HFFc6 (cell line): ENCODE measurements at regions not wholly inside any gene's neighbourhood (a gene's known extent, or its start where the extent isn't known, plus 50 kb on each side); places are given as distances from the start of the nearest gene placed in this dataset.
"Not testable (repeated sequence)": the region's sequence is repeated elsewhere in the genome, so short reads cannot be mapped to it uniquely, and the experiment has no call there.

Experiments
- DNase-seq: peaks from one replicate; pipeline ENCODE4 v3.0.0-alpha.2; 2018
- H3K27ac Mint-ChIP-seq: 2 replicates; pipeline ENCODE4 v1.8.0; 2020; ENCODE audit warnings: mild to moderate bottlenecking, mixed read lengths
- H3K27me3 Mint-ChIP-seq: 2 replicates; pipeline ENCODE4 v1.8.0; 2021; ENCODE audit warnings: mild to moderate bottlenecking, moderate library complexity, mixed read lengths; ENCODE audit not compliant: insufficient read depth
- H3K36me3 Mint-ChIP-seq: 2 replicates; pipeline ENCODE4 v1.8.0; 2021; ENCODE audit warnings: low read depth, mixed read lengths
- H3K4me1 Mint-ChIP-seq: 2 replicates; pipeline ENCODE4 v1.8.0; 2020; ENCODE audit warnings: low read depth, mixed read lengths
- H3K4me3 Mint-ChIP-seq: 2 replicates; pipeline ENCODE4 v1.8.0; 2020; ENCODE audit warnings: mild to moderate bottlenecking, moderate library complexity, mixed read lengths
- H3K9me3 Mint-ChIP-seq: 2 replicates; pipeline ENCODE4 v1.8.0; 2020; ENCODE audit warnings: mild to moderate bottlenecking, mixed read lengths
- TF ChIP-seq, protein P1 (sequence below): fragments of 200-600 bp; sonication (generic); IDR thresholded peaks from 2 replicates; pipeline ENCODE4 v1.5.0; 2021; ENCODE audit warnings: antibody characterized with exemption, mild to moderate bottlenecking

DNA sequence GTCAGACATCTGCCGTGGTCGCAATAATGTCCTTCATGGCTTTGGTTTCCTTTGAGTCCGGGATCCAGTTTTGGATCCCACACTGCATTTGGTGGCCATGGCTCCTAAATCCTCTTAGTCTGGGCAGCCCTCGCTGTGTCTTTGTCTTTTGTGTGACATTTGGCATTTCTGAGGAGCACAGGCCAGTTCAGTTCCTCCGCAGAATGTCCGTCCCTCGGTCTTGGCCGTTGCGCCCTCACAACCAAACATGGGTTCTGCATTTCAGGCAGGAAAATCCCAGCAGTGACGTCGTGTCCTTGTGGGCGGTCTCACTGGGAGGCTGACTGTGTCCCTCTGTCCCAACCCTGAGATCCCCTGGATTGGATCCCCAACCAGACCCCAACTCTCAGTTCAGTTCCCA, 172.9 kb upstream of the PPP1R26 start:
- Mint-ChIP-seq H3K27me3 (peaks cover 3% of the 10 kb centered on the region; the same call in 1 of the 2 replicates), H3K9me3 (peaks cover 39% of the 10 kb centered on the region), H3K36me3 (peaks cover 8% of the 10 kb centered on the region; the same call in 1 of the 2 replicates), H3K4me1 (no peaks in the 10 kb centered on the region), H3K27ac (no peak overlapping the region), H3K4me3 (no peak overlapping the region)
- TF ChIP-seq, protein P1, sequence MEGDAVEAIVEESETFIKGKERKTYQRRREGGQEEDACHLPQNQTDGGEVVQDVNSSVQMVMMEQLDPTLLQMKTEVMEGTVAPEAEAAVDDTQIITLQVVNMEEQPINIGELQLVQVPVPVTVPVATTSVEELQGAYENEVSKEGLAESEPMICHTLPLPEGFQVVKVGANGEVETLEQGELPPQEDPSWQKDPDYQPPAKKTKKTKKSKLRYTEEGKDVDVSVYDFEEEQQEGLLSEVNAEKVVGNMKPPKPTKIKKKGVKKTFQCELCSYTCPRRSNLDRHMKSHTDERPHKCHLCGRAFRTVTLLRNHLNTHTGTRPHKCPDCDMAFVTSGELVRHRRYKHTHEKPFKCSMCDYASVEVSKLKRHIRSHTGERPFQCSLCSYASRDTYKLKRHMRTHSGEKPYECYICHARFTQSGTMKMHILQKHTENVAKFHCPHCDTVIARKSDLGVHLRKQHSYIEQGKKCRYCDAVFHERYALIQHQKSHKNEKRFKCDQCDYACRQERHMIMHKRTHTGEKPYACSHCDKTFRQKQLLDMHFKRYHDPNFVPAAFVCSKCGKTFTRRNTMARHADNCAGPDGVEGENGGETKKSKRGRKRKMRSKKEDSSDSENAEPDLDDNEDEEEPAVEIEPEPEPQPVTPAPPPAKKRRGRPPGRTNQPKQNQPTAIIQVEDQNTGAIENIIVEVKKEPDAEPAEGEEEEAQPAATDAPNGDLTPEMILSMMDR = no peak
- DNase-seq = no peak

DNA sequence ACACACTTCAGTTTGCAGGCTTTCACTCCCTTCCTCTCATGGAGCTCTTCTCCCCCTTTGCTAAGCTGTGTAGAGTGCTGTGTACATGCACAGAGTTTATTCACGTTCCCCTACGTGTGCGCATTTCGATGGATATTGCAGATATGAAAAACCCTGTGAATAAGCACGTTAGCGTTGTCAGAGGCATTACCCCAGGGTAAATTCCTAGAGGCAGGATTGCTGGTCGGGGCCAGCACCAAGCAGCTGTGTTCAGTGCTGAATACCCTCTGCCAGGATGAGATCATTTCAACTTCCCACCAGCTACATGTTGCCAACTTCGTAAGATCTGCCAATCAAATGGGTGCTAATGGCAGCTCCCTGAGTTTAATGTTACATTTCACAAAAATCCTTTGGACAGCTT, 172.3 kb upstream of the PPP1R26 start:
- Mint-ChIP-seq H3K4me3 (no peak overlapping the region), H3K27me3 (peaks cover 3% of the 10 kb centered on the region; the same call in 1 of the 2 replicates), H3K27ac (no peak overlapping the region), H3K4me1 (no peaks in the 10 kb centered on the region), H3K36me3 (peaks cover 8% of the 10 kb centered on the region; the same call in 1 of the 2 replicates), H3K9me3 (peaks cover 40% of the 10 kb centered on the region)
- TF ChIP-seq, protein P1 = no peak
- no peak for DNase-seq

DNA sequence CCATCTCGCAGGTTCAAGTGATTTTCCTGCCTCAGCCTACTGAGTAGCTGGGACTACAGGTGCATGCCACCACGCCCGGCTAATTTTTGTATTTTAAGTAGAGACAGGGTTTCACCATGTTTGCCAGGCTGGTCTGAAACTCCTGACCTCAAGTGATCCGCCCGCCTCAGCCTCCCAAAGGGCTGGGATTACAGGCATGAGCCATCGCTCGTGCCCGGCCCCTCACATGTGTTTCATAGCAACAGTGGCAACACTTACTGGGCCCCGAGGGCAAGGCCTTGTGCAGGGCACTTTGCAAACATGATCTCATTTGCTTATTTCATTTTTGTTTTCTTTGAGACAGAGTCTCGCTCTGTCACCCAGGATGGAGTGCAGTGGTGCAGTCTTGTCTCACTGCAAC, 171.7 kb upstream of the PPP1R26 start:
- not testable (repeated sequence) for DNase-seq, H3K27me3 Mint-ChIP-seq, H3K4me1 Mint-ChIP-seq, H3K27ac Mint-ChIP-seq, H3K4me3 Mint-ChIP-seq
- Mint-ChIP-seq H3K36me3 (peaks cover 12% of the 10 kb centered on the region), H3K9me3 (peaks cover 45% of the 10 kb centered on the region)

DNA sequence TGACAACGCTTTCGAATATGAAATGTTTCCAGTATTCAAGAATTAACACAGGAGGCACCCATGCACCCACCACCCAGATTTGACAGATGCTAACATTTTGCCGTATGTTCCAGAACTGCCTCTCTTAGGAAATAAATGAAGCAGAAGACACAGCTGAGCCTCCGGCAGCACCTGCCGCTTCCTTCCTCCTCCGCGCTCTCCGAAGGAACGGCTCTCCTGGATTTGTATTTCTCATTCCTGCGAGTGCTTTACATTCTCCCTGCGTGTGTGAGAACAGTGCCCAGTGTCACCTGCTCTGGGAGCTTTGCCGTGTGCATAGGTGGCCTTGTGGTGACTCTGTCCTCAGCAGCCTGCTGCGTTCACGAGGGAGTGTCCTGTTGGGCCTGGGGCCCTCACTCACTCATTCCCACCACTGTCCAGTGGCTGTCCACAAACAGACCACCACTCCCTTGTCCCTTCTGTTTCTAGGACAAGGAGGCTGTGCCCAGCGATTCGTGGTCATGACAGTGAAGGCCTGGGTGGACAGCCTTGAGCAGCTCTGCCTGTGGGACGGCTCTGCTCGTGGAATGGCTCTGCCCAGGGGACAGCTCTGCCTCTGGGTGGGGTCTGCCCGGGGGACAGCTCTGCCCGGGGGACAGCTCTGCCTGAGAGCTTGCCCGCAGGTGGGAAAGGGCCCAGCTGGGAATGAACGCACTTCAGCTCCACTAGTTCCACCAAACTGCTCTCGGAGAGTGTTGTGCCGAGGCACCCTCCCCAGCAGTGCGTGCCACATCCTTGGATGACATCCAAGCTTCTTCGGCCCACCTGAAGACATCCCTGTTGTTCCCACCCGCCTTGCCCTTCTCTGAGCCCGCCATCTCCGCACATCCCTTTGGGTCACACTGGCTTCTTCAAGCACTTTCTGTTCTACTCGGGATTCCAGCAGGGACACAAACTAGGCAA, 170.5 kb upstream of the PPP1R26 start:
- peaks cover 7% of the 10 kb centered on the region for H3K36me3 Mint-ChIP-seq
- TF ChIP-seq, protein P1 = no peak
- peaks cover 2% of the 10 kb centered on the region; the same call in 1 of the 2 replicates for H3K27me3 Mint-ChIP-seq
- peaks cover 43% of the 10 kb centered on the region for H3K9me3 Mint-ChIP-seq
- no peak overlapping the region for H3K27ac Mint-ChIP-seq
- H3K4me3 Mint-ChIP-seq = no peak overlapping the region
- H3K4me1 Mint-ChIP-seq = no peaks in the 10 kb centered on the region
- no peak for DNase-seq

DNA sequence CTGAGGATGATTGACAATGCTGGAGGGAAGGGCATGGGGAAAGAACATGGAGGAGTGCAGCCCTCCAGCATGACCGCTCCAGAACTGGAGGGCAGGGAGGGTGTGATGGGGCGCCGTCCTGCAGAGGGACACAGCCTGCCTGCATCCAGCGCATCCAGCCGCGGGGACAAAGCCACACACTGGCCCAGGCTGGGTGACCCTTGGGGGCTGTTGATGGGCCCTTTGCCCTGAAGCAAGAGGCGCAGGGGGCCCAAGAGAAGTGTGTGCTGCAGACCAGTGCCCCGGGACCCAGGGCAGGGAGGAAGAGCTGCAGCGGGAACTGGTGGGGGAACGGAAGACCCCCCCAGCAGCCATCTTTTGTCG, 169.8 kb upstream of the PPP1R26 start:
- DNase-seq = no peak
- H3K27ac Mint-ChIP-seq = no peak overlapping the region
- H3K9me3 Mint-ChIP-seq = peaks cover 39% of the 10 kb centered on the region
- no peaks in the 10 kb centered on the region for H3K4me1 Mint-ChIP-seq
- H3K4me3 Mint-ChIP-seq = no peak overlapping the region
- peaks cover 4% of the 10 kb centered on the region; the same call in 1 of the 2 replicates for H3K36me3 Mint-ChIP-seq
- TF ChIP-seq, protein P1 = no peak
- peaks cover 2% of the 10 kb centered on the region; the same call in 1 of the 2 replicates for H3K27me3 Mint-ChIP-seq

DNA sequence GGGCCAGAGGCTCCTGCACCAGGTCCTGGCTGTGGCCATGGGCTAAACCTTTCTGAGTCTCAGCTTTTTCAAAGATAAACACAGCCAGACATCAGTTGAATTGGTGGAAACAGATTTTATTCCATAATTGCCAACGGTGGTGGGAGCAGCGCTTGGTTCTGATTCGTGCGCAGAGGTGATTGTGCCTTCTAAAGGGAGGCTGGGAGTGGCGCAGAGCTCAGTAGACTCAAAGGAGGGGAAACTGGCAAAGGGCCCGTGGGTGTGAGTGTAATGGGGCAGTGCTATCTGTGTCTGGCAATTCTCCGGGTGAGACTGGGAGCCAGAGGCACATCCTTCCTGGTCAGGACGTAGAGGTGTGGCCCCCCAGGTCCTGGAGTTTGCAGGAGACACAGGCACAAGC, 169.4 kb upstream of the PPP1R26 start:
- Mint-ChIP-seq H3K27me3 (peaks cover 2% of the 10 kb centered on the region; the same call in 1 of the 2 replicates), H3K9me3 (peaks cover 39% of the 10 kb centered on the region), H3K36me3 (peaks cover 4% of the 10 kb centered on the region; the same call in 1 of the 2 replicates), H3K4me3 (no peak overlapping the region), H3K27ac (no peak overlapping the region), H3K4me1 (no peaks in the 10 kb centered on the region)
- DNase-seq = no peak
- TF ChIP-seq, protein P1 = no peak
